NCI-H128 (cell line): ENCODE measurements at regions not wholly inside any gene's neighbourhood (a gene's known extent, or its start where the extent isn't known, plus 50 kb on each side); places are given as distances from the start of the nearest gene placed in this dataset.
"Not testable (repeated sequence)": the region's sequence is repeated elsewhere in the genome, so short reads cannot be mapped to it uniquely, and the experiment has no call there.

Experiments
- DNase-seq: peaks from one replicate; lab custom pipeline; 2025; ENCODE audit not compliant: unreplicated experiment; lab: John Stamatoyannopoulos, UW

- DNase-seq, result no peak
Observed at GRCh38 chr5:82447913-82448312, 169.8 kb upstream of the RPS23 start.

GRCh38 chr5:82446809-82447208 is 168.7 kb upstream of the RPS23 start:
- no peak for DNase-seq

GRCh38 chr5:82445726-82446335 is 167.7 kb upstream of the RPS23 start:
- no peak for DNase-seq

GRCh38 chr5:82439750-82440445 is 161.7 kb upstream of the RPS23 start:
- DNase-seq, result no peak

GRCh38 chr5:82437565-82437964 is 159.4 kb upstream of the RPS23 start:
- not testable (repeated sequence) for DNase-seq

GRCh38 chr5:82436291-82436690 is 158.1 kb upstream of the RPS23 start:
- no peak for DNase-seq

- not testable (repeated sequence) for DNase-seq
Observed at GRCh38 chr5:82434696-82435660, 156.8 kb upstream of the RPS23 start.

- no peak for DNase-seq
Observed at GRCh38 chr5:82426464-82427154, 148.5 kb upstream of the RPS23 start.

- DNase-seq, result no peak
Observed at GRCh38 chr5:82425591-82425990, 147.4 kb upstream of the RPS23 start.

- DNase-seq, result no peak
Observed at GRCh38 chr5:82424211-82424610, 146.1 kb upstream of the RPS23 start.

- DNase-seq, result no peak
Observed at GRCh38 chr5:82422751-82423181, 144.6 kb upstream of the RPS23 start.

- no peak for DNase-seq
Observed at GRCh38 chr5:82422001-82422740, 144.0 kb upstream of the RPS23 start.

- DNase-seq, result no peak
Observed at GRCh38 chr5:82421119-82421518, 143.0 kb upstream of the RPS23 start.

GRCh38 chr5:82420524-82420923 is 142.4 kb upstream of the RPS23 start:
- DNase-seq, result not testable (repeated sequence)

- no peak for DNase-seq
Observed at GRCh38 chr5:82419559-82420332, 141.6 kb upstream of the RPS23 start.

- DNase-seq, result no peak
Observed at GRCh38 chr5:82418608-82418950, 140.4 kb upstream of the RPS23 start.

GRCh38 chr5:82417776-82418607 is 139.8 kb upstream of the RPS23 start:
- DNase-seq, result no peak

- no peak for DNase-seq
Observed at GRCh38 chr5:82416512-82416911, 138.4 kb upstream of the RPS23 start.

GRCh38 chr5:82414041-82414388 is 135.9 kb upstream of the RPS23 start:
- no peak for DNase-seq
